Prostate gland (tissue), 2 donors: ENCODE measurements at regions not wholly inside any gene's neighbourhood (a gene's known extent, or its start where the extent isn't known, plus 50 kb on each side); places are given as distances from the start of the nearest gene placed in this dataset.
"Not testable (repeated sequence)": the region's sequence is repeated elsewhere in the genome, so short reads cannot be mapped to it uniquely, and the experiment has no call there.

Source experiments
- DNase-seq: peaks from one replicate; pipeline ENCODE4 v3.0.0-alpha.2; 2019; ENCODE audit warnings: low spot score
- H3K27ac ChIP-seq, 2 donors: fragments of 200-600 bp; sonication (generic); 2 replicates each; pipeline ENCODE4 v1.5.1; 2017 to 2019
- H3K27me3 ChIP-seq: fragments of 200-600 bp; sonication (generic); replicated peaks from 2 replicates; pipeline ENCODE4 v1.5.1; 2019; ENCODE audit not compliant: insufficient read depth
- H3K36me3 ChIP-seq, 2 donors: fragments of 200-600 bp; sonication (generic); 1 replicate in 1 of 2; 2 replicates in 1 of 2; pipeline versions ENCODE4 v1.5.1 to v1.8.1; 2017 to 2019
- H3K4me1 ChIP-seq: fragments of 200-600 bp; sonication (generic); replicated peaks from 2 replicates; pipeline ENCODE4 v1.5.1; 2019
- H3K4me3 ChIP-seq, 2 donors: fragments of 200-600 bp; sonication (generic); 2 replicates each; pipeline ENCODE4 v1.5.1; 2017 to 2019
- H3K9me3 ChIP-seq: fragments of 200-600 bp; sonication (generic); 2 replicates; pipeline ENCODE4 v1.5.1; 2017
- POLR2A ChIP-seq: fragments of 450-650 bp; IDR thresholded peaks from one replicate; pipeline ENCODE4 v1.6.1; 2016; ENCODE audit warnings: antibody characterized with exemption, mild to moderate bottlenecking
- POLR2AphosphoS5 ChIP-seq: sonication (generic); formaldehyde crosslinking; IDR thresholded peaks from one replicate; pipeline ENCODE4 v1.6.1; 2017; ENCODE audit warnings: antibody characterized with exemption
- WGBS: methylation state at CpG from one replicate; pipeline ENCODE4 v1.1.5; 2018; 5-methylcytosine and 5-hydroxymethylcytosine counted together
- intact Hi-C: fragments of 100-400 bp; cut with DNase I; formaldehyde crosslinking; loops from one replicate; pipeline ENCODE4 v1.14.2; 2022
- TF ChIP-seq, protein P1 (sequence below), 4 experiments: fragments of 200-600 bp in 2 of 4; fragments of 450-650 bp in 2 of 4; sonication (generic) in 2 of 4; IDR thresholded peaks; 1 replicate in 3 of 4; 2 replicates in 1 of 4; pipeline ENCODE4 v1.5.1; 2016 to 2019; ENCODE audit warnings: antibody characterized with exemption in 4 of 4, mild to moderate bottlenecking in 2 of 4, moderate library complexity in 2 of 4

DNA sequence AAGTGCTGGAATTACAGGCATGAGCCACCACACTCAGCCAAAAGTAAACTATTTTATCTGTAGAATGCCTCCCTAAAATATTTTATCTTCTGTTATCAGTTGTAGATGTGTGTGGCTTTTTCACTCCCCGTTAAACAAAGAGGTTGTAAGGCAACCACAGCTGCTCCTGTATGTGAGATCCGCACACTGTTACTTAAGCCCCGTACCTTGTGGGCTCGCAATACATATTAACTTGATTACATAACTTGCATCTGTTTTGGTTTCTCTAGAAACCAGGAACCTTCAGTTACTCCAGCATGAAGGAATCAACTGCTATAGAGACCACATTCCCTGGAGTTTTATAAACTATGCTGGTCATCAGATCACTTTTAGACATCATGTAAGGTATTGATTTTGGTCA, 420.1 kb upstream of the SLC35B3 start:
- Histone ChIP-seq H3K4me1 (no peaks in the 10 kb centered on the region), H3K27ac (no peak overlapping the region), H3K27me3 (no peaks in the 10 kb centered on the region), H3K4me3 (no peak overlapping the region), H3K9me3 (no peaks in the 10 kb centered on the region), H3K36me3 (no peaks in the 10 kb centered on the region)
- TF ChIP-seq, protein P1, sequence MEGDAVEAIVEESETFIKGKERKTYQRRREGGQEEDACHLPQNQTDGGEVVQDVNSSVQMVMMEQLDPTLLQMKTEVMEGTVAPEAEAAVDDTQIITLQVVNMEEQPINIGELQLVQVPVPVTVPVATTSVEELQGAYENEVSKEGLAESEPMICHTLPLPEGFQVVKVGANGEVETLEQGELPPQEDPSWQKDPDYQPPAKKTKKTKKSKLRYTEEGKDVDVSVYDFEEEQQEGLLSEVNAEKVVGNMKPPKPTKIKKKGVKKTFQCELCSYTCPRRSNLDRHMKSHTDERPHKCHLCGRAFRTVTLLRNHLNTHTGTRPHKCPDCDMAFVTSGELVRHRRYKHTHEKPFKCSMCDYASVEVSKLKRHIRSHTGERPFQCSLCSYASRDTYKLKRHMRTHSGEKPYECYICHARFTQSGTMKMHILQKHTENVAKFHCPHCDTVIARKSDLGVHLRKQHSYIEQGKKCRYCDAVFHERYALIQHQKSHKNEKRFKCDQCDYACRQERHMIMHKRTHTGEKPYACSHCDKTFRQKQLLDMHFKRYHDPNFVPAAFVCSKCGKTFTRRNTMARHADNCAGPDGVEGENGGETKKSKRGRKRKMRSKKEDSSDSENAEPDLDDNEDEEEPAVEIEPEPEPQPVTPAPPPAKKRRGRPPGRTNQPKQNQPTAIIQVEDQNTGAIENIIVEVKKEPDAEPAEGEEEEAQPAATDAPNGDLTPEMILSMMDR (IDR thresholded peaks at IDR 0.05): no peak
- no peak for TF ChIP-seq POLR2AphosphoS5
- TF ChIP-seq POLR2A: no peak
- DNase-seq: no peak
- intact Hi-C loops: no loop called here
- WGBS: 70% methylated on average over 4 of the region's 4 CpGs

GRCh38 chr6:8852332-8852731, 417.0 kb upstream of the SLC35B3 start:
- Histone ChIP-seq H3K9me3 (no peaks in the 10 kb centered on the region), H3K4me1 (no peaks in the 10 kb centered on the region), H3K27ac (no peak overlapping the region), H3K4me3 (no peak overlapping the region), H3K27me3 (no peaks in the 10 kb centered on the region), H3K36me3 (no peaks in the 10 kb centered on the region)
- intact Hi-C loops: no loop called here
- DNase-seq: no peak
- WGBS: 64% methylated on average over 3 of the region's 3 CpGs
- TF ChIP-seq, protein P1 (IDR thresholded peaks at IDR 0.05): no peak
- TF ChIP-seq POLR2A: no peak

GRCh38 chr6:8846680-8847079, 411.3 kb upstream of the SLC35B3 start:
- H3K27ac ChIP-seq, H3K36me3 ChIP-seq, intact Hi-C loops, H3K4me3 ChIP-seq, H3K9me3 ChIP-seq, DNase-seq, H3K4me1 ChIP-seq, H3K27me3 ChIP-seq: not testable (repeated sequence)
- 93% methylated on average over 6 of the region's 6 CpGs for WGBS

DNA sequence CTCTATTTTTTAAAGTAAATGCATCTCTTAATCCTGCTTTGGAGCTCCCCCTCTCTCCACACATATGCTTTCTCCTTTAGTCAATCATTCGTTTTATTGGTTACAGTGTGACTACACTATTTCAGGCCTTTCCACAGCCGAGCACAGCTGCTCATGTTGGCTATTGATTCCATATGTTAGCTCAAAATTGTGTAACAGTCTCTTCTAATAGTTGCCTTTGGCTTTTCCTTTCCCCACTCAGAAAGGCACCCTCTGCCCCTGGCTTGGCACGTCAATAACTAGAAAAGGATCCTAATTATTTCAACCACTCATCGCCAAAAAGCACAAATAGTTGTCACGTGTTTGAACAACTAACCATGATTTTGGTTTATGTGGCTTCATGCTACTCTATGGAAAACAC, 410.3 kb upstream of the SLC35B3 start:
- no peak overlapping the region for H3K4me3 ChIP-seq
- intact Hi-C loops: no loop called here

GRCh38 chr6:8844968-8845367, 409.6 kb upstream of the SLC35B3 start:
- H3K36me3 ChIP-seq: no peaks in the 10 kb centered on the region
- H3K4me3 ChIP-seq: no peak overlapping the region
- H3K27me3 ChIP-seq: no peaks in the 10 kb centered on the region
- TF ChIP-seq POLR2A (no peak), POLR2AphosphoS5 (no peak)
- TF ChIP-seq, protein P1 (IDR thresholded peaks at IDR 0.05): no peak
- no peak for DNase-seq
- intact Hi-C loops: no loop called here
- H3K9me3 ChIP-seq: no peaks in the 10 kb centered on the region
- H3K27ac ChIP-seq: no peak overlapping the region
- H3K4me1 ChIP-seq: no peaks in the 10 kb centered on the region

More for the DNA sequence above, 410.3 kb upstream of the SLC35B3 start:
- DNase-seq: no peak
- TF ChIP-seq, protein P1 (IDR thresholded peaks at IDR 0.05): no peak
- TF ChIP-seq POLR2A (no peak), POLR2AphosphoS5 (no peak)
- Histone ChIP-seq H3K27ac (no peak overlapping the region), H3K27me3 (no peaks in the 10 kb centered on the region), H3K9me3 (no peaks in the 10 kb centered on the region), H3K36me3 (no peaks in the 10 kb centered on the region), H3K4me1 (no peaks in the 10 kb centered on the region)
- 78% methylated on average over 5 of the region's 5 CpGs for WGBS
